GM12878 (cell line): ENCODE measurements at regions not wholly inside any gene's neighbourhood (a gene's known extent, or its start where the extent isn't known, plus 50 kb on each side); places are given as distances from the start of the nearest gene placed in this dataset.

Experiments
- ATAC-seq: fragments of 200-7000 bp; cut with Tn5 transposase; 3 replicates; pipeline ENCODE4 v1.9.1; 2020; ENCODE audit warnings: mild to moderate bottlenecking, moderate library complexity
- BruUV-seq: library from RNA; stranded (reverse); fragments of 400-500 nt; replicated peaks from 2 replicates; lab custom pipeline; 2021; lab: Mats Ljungman, UMichigan
- CTCF ChIA-PET: fragments of 300-600 bp; sonication (Branson Sonifier 250); formaldehyde crosslinking; extraction: SDS; loops from one replicate; lab custom pipeline; 2021; ENCODE audit warnings: inconsistent platforms; lab: Yijun Ruan, JAX
- POLR2A ChIA-PET: fragments of 350-600 bp; formaldehyde crosslinking; extraction: SDS; loops from one replicate; lab custom pipeline; 2021; ENCODE audit warnings: inconsistent platforms; lab: Charles Lee
- RAD21 ChIA-PET: fragments of 300-600 bp; sonication (Branson Sonifier 250); formaldehyde crosslinking; loops from one replicate; lab custom pipeline; 2023; ENCODE audit warnings: antibody characterized with exemption; ENCODE audit not compliant: unreplicated experiment; lab: Charles Lee
- SMC1A ChIA-PET: fragments of 300-600 bp; sonication (Branson Sonifier 250); formaldehyde crosslinking; loops from one replicate; lab custom pipeline; 2023; ENCODE audit not compliant: unreplicated experiment, uncharacterized antibody; lab: Charles Lee
- DNase-seq: peaks from one replicate; pipeline ENCODE4 v3.0.0-alpha.2; 2011; ENCODE audit warnings: low read depth, low spot score
- FAIRE-seq: peaks from 3 replicates; lab custom pipeline; 2011; peaks lifted over from hg19 to GRCh38; lab: Jason Lieb, UNC
- H2AFZ ChIP-seq: 2 replicates; pipeline ENCODE4 v1.6.0; 2011; ENCODE audit warnings: low read depth, low read length, control low read depth; ENCODE audit not compliant: control insufficient read depth
- H3K27ac ChIP-seq: 2 replicates; pipeline ENCODE4 v1.5.1; 2011; ENCODE audit warnings: control low read depth; ENCODE audit not compliant: control insufficient read depth, insufficient read depth
- H3K27me3 ChIP-seq, 2 experiments: replicated peaks in 1 of 2; 2 replicates each; pipeline versions ENCODE4 v1.6.0 to v1.6.1; 2011; ENCODE audit warnings: low read length in 1 of 2; ENCODE audit not compliant: control insufficient read depth in 2 of 2, insufficient read depth in 2 of 2
- H3K36me3 ChIP-seq, 2 experiments: 2 replicates each; pipeline ENCODE4 v1.5.1; 2011; ENCODE audit warnings: low read length in 1 of 2; ENCODE audit not compliant: control insufficient read depth in 2 of 2, insufficient read depth in 2 of 2
- H3K4me1 ChIP-seq: 2 replicates; pipeline ENCODE4 v1.6.1; 2011; ENCODE audit warnings: mild to moderate bottlenecking, low read length, moderate library complexity, mixed read lengths; ENCODE audit not compliant: control insufficient read depth, insufficient read depth
- H3K4me2 ChIP-seq: 2 replicates; pipeline ENCODE4 v1.6.0; 2011; ENCODE audit warnings: control low read depth; ENCODE audit not compliant: control insufficient read depth, insufficient read depth
- H3K4me3 ChIP-seq: fragments of 200-600 bp; sonication (generic); 2 replicates; pipeline ENCODE4 v1.5.1; 2016
- H3K79me2 ChIP-seq: 2 replicates; pipeline ENCODE4 v1.6.0; 2011; ENCODE audit warnings: low read length; ENCODE audit not compliant: control insufficient read depth, insufficient read depth
- H3K9ac ChIP-seq: 2 replicates; pipeline ENCODE4 v1.8.0; 2011; ENCODE audit warnings: low read length, control low read depth, mixed read lengths; ENCODE audit not compliant: control insufficient read depth, insufficient read depth
- H3K9me3 ChIP-seq: replicated peaks from 3 replicates; pipeline ENCODE4 v1.5.1; 2011; ENCODE audit warnings: mild to moderate bottlenecking, low read length; ENCODE audit not compliant: control insufficient read depth, insufficient read depth
- H4K20me1 ChIP-seq: 2 replicates; pipeline ENCODE4 v1.6.0; 2011; ENCODE audit not compliant: control insufficient read depth, insufficient read depth
- JUNB ChIP-seq: IDR thresholded peaks from 2 replicates; pipeline ENCODE4 v1.6.1; 2016; ENCODE audit warnings: antibody characterized with exemption, mild to moderate bottlenecking
- RUNX3 ChIP-seq: IDR thresholded peaks from 2 replicates; pipeline ENCODE4 v1.6.1; 2012; ENCODE audit warnings: low read length, inconsistent platforms
- whole genome bisulfite sequencing: methylation state at CpG from one replicate; pipeline ENCODE4 v1.1.6; 2016; ENCODE audit warnings: low lambda C conversion rate; ENCODE audit not compliant: insufficient replicate concordance, insufficient coverage; ENCODE audit errors: missing lambda C conversion rate; 5-methylcytosine and 5-hydroxymethylcytosine counted together
- in situ Hi-C: fragments of 300-500 bp; cut with MboI; formaldehyde crosslinking; loops from 9 replicates; pipeline ENCODE4 v1.14.3; 2018; ENCODE audit warnings: mixed read lengths
- intact Hi-C: fragments of 100-400 bp; cut with micrococcal nuclease; formaldehyde crosslinking; loops from one replicate; pipeline ENCODE4 v1.14.2; 2022; ENCODE audit not compliant: unreplicated experiment
- TF ChIP-seq, protein P1 (sequence below): fragments of 450-650 bp; IDR thresholded peaks from 2 replicates; pipeline ENCODE4 v1.6.1; 2016; ENCODE audit warnings: mild to moderate bottlenecking, moderate library complexity, borderline replicate concordance
- TF ChIP-seq, protein P2 (sequence below): fragments of 450-650 bp; IDR thresholded peaks from 2 replicates; pipeline ENCODE4 v1.6.1; 2017; ENCODE audit warnings: borderline replicate concordance

- H4K20me1 ChIP-seq: no peaks in the 10 kb centered on the region; the same call in 1 of the 2 replicates
- no peak overlapping the region for H3K9ac ChIP-seq
- no peak overlapping the region for H3K4me3 ChIP-seq
- RAD21 ChIA-PET: interaction anchor here (0.7 kb wide), 1 partner anchor 114 kb away, joined by 3 read pairs; the partner anchor contains the start of gene SH2D1A
- peak; percentile 64 for FAIRE-seq
- no peaks in the 10 kb centered on the region for H3K79me2 ChIP-seq
- in situ Hi-C loops: no loop called here
- TF ChIP-seq, protein P1, sequence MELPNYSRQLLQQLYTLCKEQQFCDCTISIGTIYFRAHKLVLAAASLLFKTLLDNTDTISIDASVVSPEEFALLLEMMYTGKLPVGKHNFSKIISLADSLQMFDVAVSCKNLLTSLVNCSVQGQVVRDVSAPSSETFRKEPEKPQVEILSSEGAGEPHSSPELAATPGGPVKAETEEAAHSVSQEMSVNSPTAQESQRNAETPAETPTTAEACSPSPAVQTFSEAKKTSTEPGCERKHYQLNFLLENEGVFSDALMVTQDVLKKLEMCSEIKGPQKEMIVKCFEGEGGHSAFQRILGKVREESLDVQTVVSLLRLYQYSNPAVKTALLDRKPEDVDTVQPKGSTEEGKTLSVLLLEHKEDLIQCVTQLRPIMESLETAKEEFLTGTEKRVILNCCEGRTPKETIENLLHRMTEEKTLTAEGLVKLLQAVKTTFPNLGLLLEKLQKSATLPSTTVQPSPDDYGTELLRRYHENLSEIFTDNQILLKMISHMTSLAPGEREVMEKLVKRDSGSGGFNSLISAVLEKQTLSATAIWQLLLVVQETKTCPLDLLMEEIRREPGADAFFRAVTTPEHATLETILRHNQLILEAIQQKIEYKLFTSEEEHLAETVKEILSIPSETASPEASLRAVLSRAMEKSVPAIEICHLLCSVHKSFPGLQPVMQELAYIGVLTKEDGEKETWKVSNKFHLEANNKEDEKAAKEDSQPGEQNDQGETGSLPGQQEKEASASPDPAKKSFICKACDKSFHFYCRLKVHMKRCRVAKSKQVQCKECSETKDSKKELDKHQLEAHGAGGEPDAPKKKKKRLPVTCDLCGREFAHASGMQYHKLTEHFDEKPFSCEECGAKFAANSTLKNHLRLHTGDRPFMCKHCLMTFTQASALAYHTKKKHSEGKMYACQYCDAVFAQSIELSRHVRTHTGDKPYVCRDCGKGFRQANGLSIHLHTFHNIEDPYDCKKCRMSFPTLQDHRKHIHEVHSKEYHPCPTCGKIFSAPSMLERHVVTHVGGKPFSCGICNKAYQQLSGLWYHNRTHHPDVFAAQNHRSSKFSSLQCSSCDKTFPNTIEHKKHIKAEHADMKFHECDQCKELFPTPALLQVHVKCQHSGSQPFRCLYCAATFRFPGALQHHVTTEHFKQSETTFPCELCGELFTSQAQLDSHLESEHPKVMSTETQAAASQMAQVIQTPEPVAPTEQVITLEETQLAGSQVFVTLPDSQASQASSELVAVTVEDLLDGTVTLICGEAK: no peak
- TF ChIP-seq JUNB: peak; percentile 48
- peak; percentile 32; the same call in 1 of the 2 replicates for TF ChIP-seq RUNX3
- TF ChIP-seq, protein P2, sequence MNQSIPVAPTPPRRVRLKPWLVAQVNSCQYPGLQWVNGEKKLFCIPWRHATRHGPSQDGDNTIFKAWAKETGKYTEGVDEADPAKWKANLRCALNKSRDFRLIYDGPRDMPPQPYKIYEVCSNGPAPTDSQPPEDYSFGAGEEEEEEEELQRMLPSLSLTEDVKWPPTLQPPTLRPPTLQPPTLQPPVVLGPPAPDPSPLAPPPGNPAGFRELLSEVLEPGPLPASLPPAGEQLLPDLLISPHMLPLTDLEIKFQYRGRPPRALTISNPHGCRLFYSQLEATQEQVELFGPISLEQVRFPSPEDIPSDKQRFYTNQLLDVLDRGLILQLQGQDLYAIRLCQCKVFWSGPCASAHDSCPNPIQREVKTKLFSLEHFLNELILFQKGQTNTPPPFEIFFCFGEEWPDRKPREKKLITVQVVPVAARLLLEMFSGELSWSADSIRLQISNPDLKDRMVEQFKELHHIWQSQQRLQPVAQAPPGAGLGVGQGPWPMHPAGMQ: no peak
- TF ChIP-seq, all 136 proteins: peak for 2
- H3K4me1 ChIP-seq: peaks cover 4% of the 10 kb centered on the region; the same call in 1 of the 2 replicates
- peak; percentile 82 for ATAC-seq
- intact Hi-C loops: no loop called here
- H3K27ac ChIP-seq: no peak overlapping the region
- ChIA-PET SMC1A (interaction anchor here (0.9 kb wide), 1 partner anchor 9 kb away, joined by 3 read pairs; no protein-coding TSS in a partner anchor), POLR2A (interaction anchor here (0.7 kb wide), 1 partner anchor 41 kb away, joined by 3 read pairs; no protein-coding TSS in a partner anchor), CTCF (no interaction called here)
- no TSS peak for BruUV-seq
- H3K9me3 ChIP-seq: no peaks in the 10 kb centered on the region
- no peak for DNase-seq
- WGBS: 28% methylated on average over 3 of the region's 3 CpGs
- H2AFZ ChIP-seq: no peak overlapping the region
- no peaks in the 10 kb centered on the region for H3K27me3 ChIP-seq
- H3K36me3 ChIP-seq: no peaks in the 10 kb centered on the region
- no peak overlapping the region for H3K4me2 ChIP-seq
Measured at GRCh38 chrX:124232523-124233201, 99.8 kb upstream of the TEX13D start.
